ENCODE measurements at regions not wholly inside any gene's neighbourhood (a gene's known extent, or its start where the extent isn't known, plus 50 kb on each side); places are given as distances from the start of the nearest gene placed in this dataset.
"Not testable (repeated sequence)": the region's sequence is repeated elsewhere in the genome, so short reads cannot be mapped to it uniquely, and the experiment has no call there.

DNA sequence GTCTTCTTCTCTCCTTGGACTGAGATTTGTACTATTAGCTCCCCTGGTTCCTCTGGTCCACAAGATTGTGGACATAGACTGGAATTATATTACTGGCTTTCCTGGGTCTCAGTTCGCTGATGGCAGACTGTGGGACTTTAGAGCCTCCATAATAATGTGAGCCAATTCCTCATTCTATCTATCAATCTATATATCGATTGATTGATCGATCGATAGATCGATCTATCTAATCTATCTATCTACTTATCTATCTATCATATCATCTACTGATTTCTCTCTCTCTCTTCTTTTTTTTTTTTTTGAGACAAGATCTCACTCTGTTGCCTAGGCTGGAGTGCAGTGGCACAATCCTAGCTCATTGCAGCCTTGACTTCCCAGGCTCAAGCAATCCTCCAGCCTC lies 51.5 kb upstream of the DDR1 start:
- DNase-seq (ENCODE audit: low read depth) = no peak

GRCh38 chr6:30830438-30830837 lies 53.9 kb upstream of the DDR1 start:
- no peak for DNase-seq (ENCODE audit: low read depth)

GRCh38 chr6:30829639-30830255 lies 54.6 kb upstream of the DDR1 start:
- DNase-seq (ENCODE audit: low read depth) = no peak

DNA sequence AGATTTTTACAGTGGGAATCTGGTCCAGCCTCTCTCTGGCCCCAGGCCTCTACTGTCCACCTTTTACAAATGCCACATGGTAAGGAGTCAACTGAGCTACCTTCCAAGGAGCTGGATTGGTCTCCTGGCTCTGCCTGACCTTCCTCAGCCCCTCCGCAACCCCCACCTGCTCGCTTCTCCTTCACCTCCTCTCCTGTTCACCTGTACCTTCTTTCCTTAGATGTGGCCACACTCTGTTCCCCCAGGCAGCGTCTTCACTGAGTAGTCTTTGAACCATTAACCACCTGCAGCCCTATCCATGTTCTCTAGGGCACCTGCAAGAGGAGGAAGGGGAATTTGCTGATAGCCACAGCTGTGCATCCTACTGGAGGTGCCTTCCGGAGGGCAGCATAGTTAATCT lies 55.3 kb upstream of the DDR1 start:
- no peak for DNase-seq (ENCODE audit: low read depth)

- DNase-seq (ENCODE audit: low read depth) = peak; percentile 90
Observed at GRCh38 chr6:30828027-30828962, 56.0 kb upstream of the DDR1 start.

- DNase-seq (ENCODE audit: low read depth) = peak; percentile 78
Observed at GRCh38 chr6:30826961-30827342, 57.4 kb upstream of the DDR1 start.

DNA sequence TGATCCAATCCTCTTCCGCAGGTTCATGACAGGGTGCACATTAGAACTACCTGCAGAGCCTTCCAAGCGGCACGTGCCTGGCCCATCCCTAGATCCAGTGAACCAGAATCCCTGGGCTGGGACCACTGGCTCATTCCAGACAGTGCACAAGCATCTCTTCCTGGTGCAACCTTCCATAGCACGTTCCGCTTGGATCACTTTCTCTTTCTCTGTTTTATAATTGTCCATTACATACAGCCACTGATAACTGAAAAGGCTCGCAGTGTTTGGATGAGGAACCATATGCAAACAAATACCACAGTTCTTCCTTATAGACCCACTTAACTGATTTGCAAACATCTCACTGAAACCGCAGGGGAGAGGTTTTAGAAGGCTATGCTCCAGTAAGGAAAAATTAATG lies 59.6 kb upstream of the DDR1 start:
- DNase-seq (ENCODE audit: low read depth) = no peak

- DNase-seq (ENCODE audit: low read depth) = no peak
Observed at GRCh38 chr6:30823534-30823865, 60.8 kb upstream of the DDR1 start.

GRCh38 chr6:30821862-30822784 lies 62.2 kb upstream of the DDR1 start:
- DNase-seq (ENCODE audit: low read depth) = no peak

- peak; percentile 91 for DNase-seq (ENCODE audit: low read depth)
Observed at GRCh38 chr6:30820193-30820592, 64.1 kb upstream of the DDR1 start.

DNA sequence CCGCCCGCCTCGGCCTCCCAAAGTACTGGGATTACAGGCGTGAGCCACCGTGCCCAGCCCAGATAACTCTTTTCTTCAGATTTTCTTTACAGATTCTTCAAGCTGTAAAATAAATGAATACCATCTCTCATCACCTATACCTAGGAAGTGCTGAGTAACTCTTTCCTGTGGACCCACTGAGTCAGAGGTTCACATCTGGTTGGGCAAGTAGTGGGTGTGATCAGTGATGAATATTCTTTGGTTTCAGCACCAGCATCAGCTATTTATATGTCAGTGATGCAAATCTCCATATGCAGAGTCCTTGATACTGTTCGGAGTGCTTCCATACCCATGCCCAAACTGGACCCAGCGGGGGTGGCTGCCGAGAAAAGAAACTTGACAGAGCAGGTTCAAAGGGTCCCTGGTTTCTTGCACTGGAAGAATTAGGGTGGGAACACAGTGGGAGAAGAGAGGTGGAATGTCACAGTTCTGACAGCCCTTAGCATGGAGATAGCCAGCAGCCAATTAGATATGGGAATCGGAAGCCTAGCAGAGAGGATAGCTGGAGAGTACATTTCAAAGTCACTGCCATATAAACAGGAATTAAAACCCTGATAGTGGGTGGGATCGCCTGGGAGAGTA lies 64.9 kb upstream of the DDR1 start:
- peak; percentile 42 for DNase-seq (ENCODE audit: low read depth)

GRCh38 chr6:30818391-30818841 lies 65.9 kb upstream of the DDR1 start:
- DNase-seq (ENCODE audit: low read depth) = peak; percentile 76

DNA sequence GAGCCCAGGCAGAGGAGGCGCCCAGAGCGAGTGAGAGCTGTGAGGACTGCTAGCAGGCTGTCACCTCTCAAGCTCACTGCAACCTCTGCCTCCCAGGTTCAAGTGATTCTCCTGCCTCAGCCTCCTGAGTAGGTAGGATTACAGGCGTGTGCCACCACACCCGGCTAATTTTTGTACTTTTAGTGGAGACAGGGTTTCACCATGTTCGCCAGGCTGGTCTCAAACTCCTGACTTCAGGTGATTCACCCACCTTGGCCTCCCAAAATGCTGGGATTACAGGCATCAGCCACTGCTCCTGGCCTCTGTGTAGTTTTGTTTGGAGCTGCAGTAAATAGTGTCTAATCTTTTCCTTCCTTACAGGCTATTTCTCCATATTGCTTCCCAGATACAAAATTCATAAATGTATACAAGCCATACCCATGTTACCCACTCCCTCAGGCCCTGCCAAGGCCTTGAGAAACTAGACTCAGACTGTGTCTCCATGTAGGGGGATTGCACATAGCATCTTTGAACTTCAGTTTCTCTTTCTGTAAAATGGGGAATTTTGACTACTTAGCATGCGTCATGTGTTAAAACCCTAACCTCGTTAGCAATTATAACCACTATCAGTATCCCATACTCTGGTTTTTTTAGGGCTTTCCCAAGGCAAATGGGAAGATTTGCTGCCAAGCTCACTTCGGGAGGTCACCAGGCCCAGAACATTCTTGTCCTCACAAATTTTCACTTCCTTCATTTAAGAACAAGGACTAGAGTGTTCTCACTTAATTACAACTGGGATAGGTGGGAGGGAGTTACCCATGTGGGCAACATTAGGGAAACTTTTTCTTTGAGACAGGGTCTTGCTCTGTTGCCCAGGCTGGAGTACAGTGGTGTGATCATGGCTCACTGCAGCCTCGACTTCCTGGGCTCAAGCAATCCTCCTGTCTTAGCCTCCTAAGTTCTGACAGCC lies 67.3 kb upstream of the DDR1 start:
- no peak for DNase-seq (ENCODE audit: low read depth)

DNA sequence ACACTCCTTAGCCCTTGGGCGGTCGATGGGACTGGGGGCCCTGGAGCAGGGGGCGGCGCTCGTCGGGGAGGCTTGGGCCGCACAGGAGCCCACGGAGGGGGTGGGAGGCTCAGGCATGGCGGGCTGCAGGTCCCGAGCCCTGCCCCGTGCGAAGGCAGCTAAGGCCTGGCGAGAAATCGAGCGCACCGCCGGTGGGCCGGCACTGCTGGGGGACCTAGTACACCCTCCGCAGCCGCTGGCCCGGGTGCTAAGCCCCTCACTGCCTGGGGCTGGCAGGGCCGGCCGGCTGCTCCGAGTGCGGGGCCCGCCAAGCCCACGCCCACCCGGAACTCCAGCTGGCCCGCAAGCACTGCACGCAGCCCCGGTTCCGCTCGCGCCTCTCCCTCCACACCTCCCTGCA lies 68.0 kb upstream of the DDR1 start:
- not testable (repeated sequence) for DNase-seq (ENCODE audit: low read depth)

GRCh38 chr6:30815041-30815742 lies 69.1 kb upstream of the DDR1 start:
- DNase-seq (ENCODE audit: low read depth) = peak; percentile 83

DNA sequence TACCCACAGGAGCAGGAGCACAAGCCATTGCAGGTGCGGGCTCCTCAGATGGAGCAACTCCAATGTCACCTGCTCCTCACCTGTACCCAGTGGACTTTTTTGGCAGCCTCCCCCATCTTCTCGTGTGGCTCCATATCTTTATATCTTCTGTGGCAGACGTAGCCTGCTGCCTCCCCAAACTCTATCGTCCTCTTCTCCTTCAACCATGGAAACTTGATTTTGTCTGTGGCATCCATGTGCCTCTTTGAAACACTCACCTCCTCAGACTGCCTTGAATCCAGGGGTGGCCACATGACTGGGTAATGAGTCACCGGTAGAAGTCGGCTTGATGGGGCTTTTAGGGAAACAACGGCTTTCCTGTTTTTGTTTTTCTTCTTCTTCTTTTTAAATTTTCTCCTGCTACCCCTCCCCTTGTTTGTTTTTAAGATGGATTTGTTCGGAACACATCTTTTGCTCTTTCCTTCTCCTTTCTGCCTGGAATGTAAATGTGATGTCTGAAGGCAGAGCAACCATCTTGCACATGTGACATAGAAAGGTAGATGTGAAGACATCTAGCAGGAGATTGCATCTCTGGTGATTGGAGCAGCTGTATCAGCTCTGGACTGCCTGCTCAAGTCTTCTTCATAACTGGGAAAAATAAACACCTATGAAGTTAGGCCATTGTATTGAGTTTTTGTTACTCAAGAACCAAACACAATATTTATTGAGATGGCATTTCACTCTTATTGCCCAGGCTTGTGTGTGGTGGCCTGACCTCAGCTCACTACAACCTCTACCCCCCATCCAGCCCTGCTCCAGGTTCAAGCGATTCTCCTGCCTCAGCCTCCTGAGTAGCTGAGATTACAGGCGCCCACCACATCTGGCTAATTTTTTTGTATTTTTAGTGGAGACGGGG lies 69.9 kb upstream of the DDR1 start:
- peak; percentile 88 for DNase-seq (ENCODE audit: low read depth)

DNA sequence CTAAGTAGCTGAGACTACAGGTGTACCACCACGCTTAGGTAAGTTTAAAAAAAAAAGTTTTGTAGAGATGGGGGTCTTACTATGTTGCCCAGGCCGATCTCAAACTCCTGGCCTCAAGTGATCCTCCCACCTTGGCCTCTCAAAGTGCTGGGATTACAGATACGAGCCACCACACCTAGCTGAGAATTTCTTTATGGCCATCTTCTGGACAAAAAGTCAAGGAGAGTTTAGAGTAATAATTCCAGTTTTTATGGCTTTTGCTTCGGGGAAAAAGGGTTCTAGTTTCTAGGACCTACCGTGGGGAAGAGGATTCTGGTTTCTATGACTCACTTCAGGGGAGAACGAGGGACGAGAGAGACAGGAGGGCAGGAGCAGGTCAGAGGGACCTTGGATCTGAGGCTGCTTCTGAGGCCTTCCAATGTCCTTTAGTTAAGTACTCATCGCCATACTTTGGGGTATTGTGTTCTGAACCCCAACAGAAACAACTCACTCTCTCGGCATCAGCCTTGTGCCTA lies 69.3 kb upstream of the IER3 start:
- peak; percentile 34 for DNase-seq (ENCODE audit: low read depth)

GRCh38 chr6:30810813-30811339 lies 66.5 kb upstream of the IER3 start:
- no peak for DNase-seq (ENCODE audit: low read depth)

Measured in HT1080 (cell line).